GM23248 (cell line): ENCODE measurements at regions not wholly inside any gene's neighbourhood (a gene's known extent, or its start where the extent isn't known, plus 50 kb on each side); places are given as distances from the start of the nearest gene placed in this dataset.

Experiments used
- EZH2 ChIP-seq: fragments of 200-600 bp; sonication (generic); IDR thresholded peaks from 2 replicates; pipeline ENCODE4 v1.6.1; 2018; ENCODE audit warnings: antibody characterized with exemption, mild to moderate bottlenecking; ENCODE audit not compliant: insufficient read depth, poor library complexity, severe bottlenecking
- EZH2phosphoT487 ChIP-seq: fragments of 200-600 bp; sonication (generic); IDR thresholded peaks from 2 replicates; pipeline ENCODE4 v1.6.1; 2018; ENCODE audit warnings: antibody characterized with exemption, moderate library complexity, mild to moderate bottlenecking, low read depth; ENCODE audit not compliant: insufficient read depth

GRCh38 chr5:57650360-57651069, 167.9 kb upstream of the ACTBL2 start:
- no peak for TF ChIP-seq EZH2
- TF ChIP-seq EZH2phosphoT487, result no peak
